Fibroblast of lung (primary cell): ENCODE measurements at regions not wholly inside any gene's neighbourhood (a gene's known extent, or its start where the extent isn't known, plus 50 kb on each side); places are given as distances from the start of the nearest gene placed in this dataset.

ENCODE experiments used
- DNase-seq, 2 donors: peaks; one replicate each; pipeline versions ENCODE4 v3.0.0 to v3.0.0-alpha.2; 2010; ENCODE audit warnings: low read depth in 2 of 2
- H2AFZ ChIP-seq: 2 replicates; pipeline ENCODE4 v1.5.1; 2012; ENCODE audit warnings: low read length, control low read depth, inconsistent platforms
- H3K27ac ChIP-seq: 2 replicates; pipeline ENCODE4 v1.5.1; 2011; ENCODE audit warnings: low read length, control low read depth; ENCODE audit not compliant: insufficient read depth
- H3K27me3 ChIP-seq: 2 replicates; pipeline ENCODE4 v1.5.1; 2011; ENCODE audit warnings: mild to moderate bottlenecking, low read length; ENCODE audit not compliant: control insufficient read depth, insufficient read depth
- H3K36me3 ChIP-seq: 2 replicates; pipeline ENCODE4 v1.5.1; 2011; ENCODE audit warnings: low read length; ENCODE audit not compliant: control insufficient read depth, insufficient read depth
- H3K4me1 ChIP-seq: 2 replicates; pipeline ENCODE4 v1.5.1; 2011; ENCODE audit warnings: low read length; ENCODE audit not compliant: control insufficient read depth, insufficient read depth; ENCODE audit errors: extremely low read depth
- H3K4me2 ChIP-seq: 2 replicates; pipeline ENCODE4 v1.5.1; 2011; ENCODE audit warnings: low read length, control low read depth; ENCODE audit not compliant: insufficient read depth; ENCODE audit errors: extremely low read depth
- H3K4me3 ChIP-seq, 4 experiments: fragments of 200-600 bp in 1 of 4; sonication (generic) in 1 of 4; replicated peaks in 1 of 4; 2 replicates each; pipeline ENCODE4 v1.5.1; 2011 to 2016; ENCODE audit warnings: low read length in 4 of 4, low read depth in 3 of 4, mild to moderate bottlenecking in 3 of 4, control low read depth in 2 of 4, inconsistent platforms in 1 of 4, mixed read lengths in 1 of 4; ENCODE audit not compliant: insufficient read depth in 1 of 4; ENCODE audit errors: control extremely low read depth in 1 of 4
- H3K79me2 ChIP-seq: 2 replicates; pipeline ENCODE4 v1.5.1; 2012; ENCODE audit warnings: mild to moderate bottlenecking, low read length, inconsistent platforms; ENCODE audit not compliant: control insufficient read depth, insufficient read depth
- H3K9ac ChIP-seq: 2 replicates; pipeline ENCODE4 v1.5.1; 2011; ENCODE audit warnings: mild to moderate bottlenecking, low read length, control low read depth; ENCODE audit not compliant: insufficient read depth
- H3K9me3 ChIP-seq: 2 replicates; pipeline ENCODE4 v1.5.1; 2012; ENCODE audit warnings: low read depth, low read length; ENCODE audit not compliant: control insufficient read depth, insufficient read depth
- H4K20me1 ChIP-seq: 2 replicates; pipeline ENCODE4 v1.5.1; 2011; ENCODE audit warnings: low read length; ENCODE audit not compliant: control insufficient read depth, insufficient read depth; ENCODE audit errors: extremely low read depth
- CTCF ChIP-seq, 2 donors: IDR thresholded peaks in 1 of 2; conservative IDR thresholded peaks in 1 of 2; 1 replicate in 1 of 2; 2 replicates in 1 of 2; pipeline ENCODE4 v1.5.1; 2011 to 2012; ENCODE audit warnings: low read length in 2 of 2, control low read depth in 1 of 2, inconsistent platforms in 1 of 2, low read depth in 1 of 2, mild to moderate bottlenecking in 1 of 2
- EZH2 ChIP-seq: IDR thresholded peaks from 2 replicates; pipeline ENCODE4 v1.5.1; 2012; ENCODE audit warnings: low read length, control low read depth, mild to moderate bottlenecking; ENCODE audit errors: missing control alignments

GRCh38 chr2:51212374-51212773 lies 180.4 kb upstream of the NRXN1 start:
- Histone ChIP-seq H3K36me3 (no peaks in the 10 kb centered on the region), H3K79me2 (no peaks in the 10 kb centered on the region), H2AFZ (no peak overlapping the region), H3K27me3 (no peaks in the 10 kb centered on the region), H3K9ac (no peak overlapping the region), H3K4me2 (no peak overlapping the region), H3K27ac (no peak overlapping the region), H3K4me3 (no peak overlapping the region), H3K4me1 (no peaks in the 10 kb centered on the region), H3K9me3 (no peaks in the 10 kb centered on the region), H4K20me1 (no peaks in the 10 kb centered on the region)
- no peak for TF ChIP-seq CTCF (conservative IDR thresholded peaks at IDR 0.05 in 1 of 2, IDR thresholded peaks at IDR 0.05 in 1 of 2; ENCODE audit: low read depth in 1 of 2, low read length in 2 of 2)
- TF ChIP-seq EZH2 = no peak
- DNase-seq = peak in 1 of 2 donors; percentile 16

- no peaks in the 10 kb centered on the region for H3K9me3 ChIP-seq
- no peaks in the 10 kb centered on the region for H3K36me3 ChIP-seq
- no peaks in the 10 kb centered on the region for H3K27me3 ChIP-seq
- no peak for TF ChIP-seq CTCF (conservative IDR thresholded peaks at IDR 0.05 in 1 of 2, IDR thresholded peaks at IDR 0.05 in 1 of 2; ENCODE audit: low read depth in 1 of 2, low read length in 2 of 2)
- TF ChIP-seq EZH2 = no peak
- H4K20me1 ChIP-seq = no peaks in the 10 kb centered on the region
- H2AFZ ChIP-seq = no peak overlapping the region
- H3K4me3 ChIP-seq = no peak overlapping the region
- H3K4me2 ChIP-seq = no peak overlapping the region
- DNase-seq = no peak
- H3K4me1 ChIP-seq = no peaks in the 10 kb centered on the region
- no peaks in the 10 kb centered on the region for H3K79me2 ChIP-seq
- H3K9ac ChIP-seq = no peak overlapping the region
- H3K27ac ChIP-seq = no peak overlapping the region
Measured at GRCh38 chr2:51208521-51208920, 176.6 kb upstream of the NRXN1 start.

- Histone ChIP-seq H3K4me2 (no peak overlapping the region), H3K4me3 (no peak overlapping the region)
- TF ChIP-seq EZH2 = no peak
- no peak for TF ChIP-seq CTCF (conservative IDR thresholded peaks at IDR 0.05 in 1 of 2, IDR thresholded peaks at IDR 0.05 in 1 of 2; ENCODE audit: low read depth in 1 of 2, low read length in 2 of 2)
Measured at GRCh38 chr2:51201295-51201694, 169.4 kb upstream of the NRXN1 start.

More at GRCh38 chr2:51201295-51201694, 169.4 kb upstream of the NRXN1 start:
- Histone ChIP-seq H3K9me3 (no peaks in the 10 kb centered on the region), H3K4me1 (no peaks in the 10 kb centered on the region), H3K79me2 (no peaks in the 10 kb centered on the region), H3K36me3 (no peaks in the 10 kb centered on the region), H4K20me1 (no peaks in the 10 kb centered on the region), H3K27me3 (no peaks in the 10 kb centered on the region), H3K27ac (no peak overlapping the region), H3K9ac (no peak overlapping the region), H2AFZ (no peak overlapping the region)
- no peak for DNase-seq
